ENCODE measurements at regions not wholly inside any gene's neighbourhood (a gene's known extent, or its start where the extent isn't known, plus 50 kb on each side); places are given as distances from the start of the nearest gene placed in this dataset.
A peak's percentile ranks its signal among the peaks of the same experiment; 100 is the strongest.
"Not testable (repeated sequence)": the region's sequence is repeated elsewhere in the genome, so short reads cannot be mapped to it uniquely, and the experiment has no call there.

DNA sequence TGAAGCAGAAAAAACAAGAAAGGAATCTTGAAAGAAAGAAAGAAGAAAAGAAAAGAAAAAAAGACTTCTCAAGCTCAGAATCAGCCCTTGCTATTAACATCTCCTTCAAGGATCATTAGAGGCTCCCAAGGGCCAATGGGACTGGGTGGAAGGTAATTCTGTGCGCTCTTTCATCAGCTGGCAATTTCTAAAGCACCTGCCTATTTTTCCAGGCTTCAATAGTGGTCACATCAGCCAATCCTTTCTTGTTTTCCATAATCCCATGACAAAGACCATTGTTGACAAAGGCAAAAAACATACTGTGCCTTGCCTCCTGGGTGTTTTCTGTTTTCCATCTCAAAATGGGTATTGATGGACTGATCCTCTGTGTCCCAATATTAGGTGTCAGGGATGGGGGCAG, 88.2 kb upstream of the TSC22D1 start:
- DNase-seq (ENCODE audit: low read depth in 2 of 2), result no peak

DNA sequence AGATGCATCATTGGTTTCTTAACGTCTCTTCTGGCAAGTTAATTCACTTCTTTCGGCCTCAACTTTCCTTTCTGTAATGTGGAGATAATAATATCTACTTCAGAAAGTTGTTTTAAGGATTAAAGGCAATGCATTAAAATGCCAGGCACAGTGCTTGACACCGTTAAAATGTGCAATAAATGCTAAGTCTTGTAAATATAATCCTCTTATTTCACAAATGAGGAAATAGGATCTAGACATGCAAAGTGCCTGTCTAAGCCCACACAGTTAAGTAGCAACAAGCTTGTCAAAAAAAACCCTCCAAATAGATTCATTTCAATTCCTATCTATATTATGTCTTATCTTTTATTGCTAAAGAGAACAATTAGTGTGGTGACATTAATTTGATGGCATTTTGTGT, 86.4 kb upstream of the TSC22D1 start:
- no peak for DNase-seq (ENCODE audit: low read depth in 2 of 2)

DNA sequence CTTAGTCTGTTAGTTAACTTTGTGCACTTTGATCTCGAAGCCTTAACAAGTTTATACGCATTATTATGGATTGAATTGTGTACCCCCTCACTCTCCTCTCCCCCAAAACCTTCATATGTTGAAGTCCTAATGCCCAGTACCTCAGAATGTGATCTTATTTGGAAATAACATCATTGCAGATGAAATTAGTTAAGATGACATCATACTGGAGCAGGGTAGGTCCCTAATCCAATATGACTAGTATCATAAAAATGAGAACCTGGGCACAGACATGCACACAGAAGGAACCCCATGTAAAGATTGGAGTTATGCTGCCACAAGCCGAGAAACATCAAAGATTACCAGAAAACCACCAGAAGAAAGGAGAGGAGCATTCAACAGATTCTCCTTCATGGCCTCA, 85.8 kb upstream of the TSC22D1 start:
- no peak for DNase-seq (ENCODE audit: low read depth in 2 of 2)

DNA sequence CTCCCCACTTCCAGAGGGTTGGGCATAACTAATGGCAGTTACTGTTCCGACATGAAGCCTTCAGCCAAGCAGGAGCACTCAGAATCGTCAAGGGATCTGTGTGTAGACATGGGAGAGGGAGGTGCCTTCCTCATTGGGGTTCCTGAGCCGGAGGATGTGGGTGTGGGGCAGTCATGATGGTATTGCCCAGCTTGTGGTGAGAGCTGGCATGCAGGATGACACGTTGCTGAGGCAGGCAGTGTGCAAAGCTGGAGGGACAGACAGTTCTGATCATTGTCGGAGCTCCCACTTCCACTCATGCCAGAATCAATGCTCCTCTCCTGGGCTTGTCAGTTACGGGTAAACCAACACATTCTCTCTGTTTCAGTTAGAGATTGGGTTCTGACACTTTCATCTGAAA, 83.9 kb upstream of the TSC22D1 start:
- DNase-seq (ENCODE audit: low read depth in 2 of 2), result no peak

DNA sequence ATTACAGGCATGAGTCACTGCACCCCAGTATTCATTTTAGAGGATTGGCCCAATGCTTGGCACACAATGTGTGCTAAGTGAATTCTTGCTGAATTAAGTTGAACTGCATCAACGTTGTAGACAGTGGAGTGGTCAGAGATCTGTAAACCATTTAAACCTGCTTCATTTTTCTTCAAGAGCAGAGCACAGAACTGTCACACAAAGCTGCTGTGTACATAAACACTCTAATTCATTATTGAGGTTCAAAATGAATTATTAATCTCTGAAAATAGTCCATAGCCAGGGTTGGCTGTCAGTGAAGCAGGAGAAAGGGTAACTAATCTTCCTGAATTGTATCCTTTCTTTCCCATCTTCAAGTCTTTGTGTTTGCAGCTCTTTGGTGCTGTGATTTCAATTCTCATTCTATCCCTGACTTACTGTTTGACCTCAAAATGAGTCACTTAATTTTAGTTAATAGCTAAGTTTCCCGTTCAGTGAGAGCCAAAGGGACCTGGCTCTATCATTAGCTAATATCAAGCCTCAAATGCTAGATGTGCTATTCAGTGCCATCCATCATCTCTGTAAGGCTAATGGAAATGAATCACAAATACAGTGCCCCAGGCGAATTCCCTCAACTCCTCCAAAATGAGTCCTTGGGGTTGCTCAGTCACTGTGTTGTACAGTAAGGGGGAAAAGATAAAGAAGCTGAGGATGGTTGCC, 77.0 kb upstream of the TSC22D1 start:
- DNase-seq (ENCODE audit: low read depth in 2 of 2), result no peak

DNA sequence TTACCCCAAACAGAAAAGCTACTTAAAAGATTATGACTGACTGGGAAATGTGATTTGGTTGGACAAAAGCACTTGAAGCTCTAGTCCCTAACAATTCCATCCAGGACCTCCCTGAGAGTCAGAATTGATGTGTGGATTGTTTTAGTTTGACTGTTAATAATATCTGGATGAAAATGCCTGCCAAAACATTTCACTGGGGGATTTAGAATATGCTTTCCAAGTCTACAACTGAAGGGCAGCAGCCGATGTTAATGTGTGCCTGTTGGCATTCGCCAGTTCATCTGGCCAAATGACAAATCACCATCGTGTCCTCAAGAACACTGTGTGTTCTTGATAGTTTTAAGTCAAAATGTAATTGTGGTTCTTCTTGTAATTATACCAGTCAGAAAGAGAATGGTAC, 76.0 kb upstream of the TSC22D1 start:
- no peak for DNase-seq (ENCODE audit: low read depth in 2 of 2)

DNA sequence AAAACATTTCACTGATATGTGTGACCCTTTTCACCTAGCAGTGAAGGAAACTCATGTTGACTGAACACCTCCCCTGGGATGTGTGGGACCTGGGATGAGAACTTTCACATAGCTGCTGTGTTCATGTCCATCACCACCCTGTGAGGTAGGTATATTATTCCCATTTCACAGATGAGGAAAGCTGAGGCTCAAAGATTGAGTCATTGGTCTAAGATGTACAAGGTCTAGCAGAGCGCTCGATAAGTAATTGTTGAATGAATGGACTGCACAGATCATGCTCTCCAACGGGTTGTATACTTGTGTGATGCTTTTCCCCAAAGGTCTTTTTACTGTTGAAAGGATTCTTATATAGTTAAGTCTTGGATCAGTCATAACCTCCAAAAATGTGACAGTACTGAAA, 75.6 kb upstream of the TSC22D1 start:
- DNase-seq (ENCODE audit: low read depth in 2 of 2), result no peak

DNA sequence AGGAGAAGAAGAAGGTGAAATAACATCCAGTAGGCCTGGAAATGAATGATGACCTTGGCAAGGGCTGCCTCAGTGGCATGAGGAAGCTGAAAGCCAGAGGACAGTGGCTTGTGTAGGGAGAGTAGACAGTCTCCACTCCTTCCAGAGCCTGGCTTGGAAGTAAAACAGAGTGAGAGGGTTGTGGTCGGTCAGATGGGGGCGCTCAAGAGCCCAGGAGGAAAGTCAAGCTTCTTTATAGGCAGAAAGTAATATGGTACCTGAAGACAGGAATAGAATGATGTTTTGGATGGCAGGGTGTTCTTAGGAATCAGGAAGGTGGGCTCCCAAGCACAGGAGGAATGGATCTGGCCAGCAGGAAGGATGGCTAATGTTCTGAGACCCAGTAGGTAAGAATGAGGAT, 75.1 kb upstream of the TSC22D1 start:
- DNase-seq (ENCODE audit: low read depth in 2 of 2), result no peak

DNA sequence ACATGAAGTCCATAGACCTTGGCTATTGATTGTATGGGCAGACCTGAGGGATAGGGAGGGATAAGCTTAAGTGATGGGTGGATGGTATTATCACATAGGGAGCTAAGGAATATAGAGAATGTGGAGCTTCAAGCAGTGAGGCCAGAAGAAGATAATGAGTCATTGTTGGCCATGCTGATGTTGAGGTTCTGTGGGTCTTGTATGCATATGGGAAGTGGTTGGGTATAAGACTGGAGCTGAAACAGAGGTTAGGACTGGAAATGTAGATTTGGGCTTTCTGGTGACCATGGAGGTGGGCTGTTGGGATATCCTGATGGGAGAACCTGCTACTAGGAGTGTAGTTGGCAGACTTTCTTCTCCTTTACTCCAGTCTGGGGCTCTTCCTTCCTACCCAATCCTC, 73.7 kb upstream of the TSC22D1 start:
- no peak for DNase-seq (ENCODE audit: low read depth in 2 of 2)

DNA sequence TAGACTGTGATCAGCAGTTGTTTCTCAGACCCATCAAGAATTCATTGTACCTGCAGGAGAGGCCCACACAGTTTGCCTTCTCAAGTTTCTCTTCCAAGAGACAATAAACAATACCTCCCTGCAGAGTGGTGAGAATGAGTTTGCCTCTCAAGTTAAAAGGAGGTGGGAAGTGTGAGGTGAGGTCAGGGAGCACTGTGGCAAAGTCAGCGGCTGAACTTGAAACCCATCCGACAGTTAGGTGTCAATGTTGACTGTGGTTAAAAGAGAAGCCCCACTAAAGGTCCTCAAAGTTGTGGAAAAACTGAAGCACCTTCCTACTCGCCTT, 72.9 kb upstream of the TSC22D1 start:
- peak; percentile 30 to 47 for DNase-seq (ENCODE audit: low read depth in 2 of 2)

DNA sequence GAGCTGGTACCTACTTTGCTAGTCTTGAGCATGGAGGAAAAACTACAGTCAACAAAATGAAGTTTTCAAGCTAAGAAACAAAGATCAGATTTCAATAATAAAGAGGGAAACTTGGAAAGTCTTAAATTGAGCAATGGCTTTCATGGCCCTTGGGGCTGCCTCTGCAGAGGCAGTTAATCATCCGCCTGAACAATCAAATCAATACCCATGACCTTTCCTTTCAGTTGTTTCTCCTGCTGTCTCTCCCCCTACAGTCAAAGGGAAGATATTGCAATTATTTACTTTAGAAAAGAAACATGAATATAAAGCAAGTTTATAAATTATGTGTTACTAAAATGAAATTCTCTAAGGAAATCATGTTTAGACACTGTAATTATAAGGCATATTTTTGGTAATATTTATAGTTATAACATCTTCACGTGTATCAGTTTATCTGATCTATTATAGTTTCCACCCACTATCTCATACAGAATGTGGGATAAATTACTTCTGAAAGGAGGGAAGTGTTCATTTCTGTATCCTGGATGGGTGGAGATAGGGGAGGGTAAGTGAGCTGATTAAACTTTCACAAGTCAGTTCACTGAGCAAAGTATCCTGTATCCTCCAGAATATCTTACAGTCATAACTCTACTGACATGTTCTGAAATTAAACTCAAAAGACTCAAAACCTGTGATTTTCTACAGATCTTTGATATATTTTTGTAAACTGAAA, 72.4 kb upstream of the TSC22D1 start:
- DNase-seq (ENCODE audit: low read depth in 2 of 2), result no peak

DNA sequence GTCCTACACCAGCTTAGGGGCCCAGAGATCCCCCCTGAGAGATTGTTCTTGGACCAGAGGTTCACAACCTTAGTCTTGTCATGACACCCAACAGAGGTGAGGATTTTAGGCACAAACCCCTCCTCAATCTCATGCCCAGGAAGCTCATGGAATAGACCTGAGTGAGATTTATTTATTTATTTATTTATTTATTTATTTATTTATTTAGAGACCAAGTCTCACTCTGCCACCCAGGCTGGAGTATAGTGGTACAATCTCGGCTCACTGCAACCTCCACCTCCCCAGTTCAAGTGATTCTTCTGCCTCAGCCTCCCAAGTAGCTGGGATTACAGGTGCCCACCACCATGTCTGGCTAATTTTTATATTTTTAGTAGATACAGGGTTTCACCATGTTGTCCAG, 71.4 kb upstream of the TSC22D1 start:
- DNase-seq (ENCODE audit: low read depth in 2 of 2), result not testable (repeated sequence)

DNA sequence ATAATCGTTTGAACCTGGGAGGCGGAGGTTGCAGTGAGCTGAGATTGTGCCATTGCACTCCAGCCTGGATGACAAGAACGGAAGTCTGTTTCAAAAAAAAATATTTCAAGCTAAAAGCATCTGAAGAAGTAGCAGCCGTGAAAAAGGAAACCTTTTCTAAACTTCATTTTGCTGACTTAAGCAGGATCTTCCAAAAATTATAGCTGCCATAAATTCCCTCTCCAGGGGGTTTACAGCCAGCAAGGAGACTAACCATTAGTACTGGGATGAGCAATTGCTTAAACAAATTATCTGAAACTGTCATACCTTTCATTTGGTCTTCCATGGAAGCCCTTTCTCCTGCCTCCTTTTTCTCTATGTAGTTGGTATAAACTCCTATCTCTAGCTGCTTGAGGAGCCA, 69.9 kb upstream of the TSC22D1 start:
- no peak for DNase-seq (ENCODE audit: low read depth in 2 of 2)

DNA sequence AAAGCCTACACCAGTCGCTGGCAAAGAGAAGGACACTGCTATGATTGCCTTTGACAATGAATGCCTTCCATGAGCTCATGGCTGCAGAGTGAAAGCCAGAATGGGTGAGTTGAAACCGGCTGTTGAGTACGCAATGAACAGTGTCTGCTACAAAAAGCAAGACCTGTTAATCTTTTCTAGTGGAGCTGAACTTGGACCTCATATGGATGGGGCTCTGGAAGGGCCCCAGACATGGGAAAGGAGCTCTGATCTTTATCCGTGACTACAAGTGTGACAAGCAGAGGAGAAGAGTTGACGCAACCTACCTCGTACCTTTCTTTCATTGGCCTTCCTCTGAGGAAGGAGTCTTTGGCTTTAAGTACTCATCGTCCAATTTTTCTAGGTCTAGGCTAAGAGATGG, 67.1 kb upstream of the TSC22D1 start:
- no peak for DNase-seq (ENCODE audit: low read depth in 2 of 2)

DNA sequence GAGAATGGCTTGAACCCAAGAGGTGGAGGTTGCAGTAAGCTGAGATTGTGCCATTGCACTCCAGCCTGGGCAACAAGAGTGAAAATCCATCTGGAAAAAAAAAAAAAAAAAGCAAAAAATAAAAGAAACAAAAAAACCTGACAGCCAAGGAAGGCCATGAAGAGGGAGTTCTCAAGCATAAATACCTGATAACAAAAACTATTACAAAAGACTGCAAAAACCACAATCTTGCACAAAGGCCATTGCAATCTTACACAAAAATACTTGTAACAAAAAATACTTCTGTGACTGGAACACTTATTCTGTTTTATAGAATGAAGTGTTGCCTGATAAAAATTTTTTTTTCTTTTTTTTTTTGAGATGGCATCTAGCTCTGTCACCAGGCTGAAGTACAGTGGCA, 61.5 kb upstream of the TSC22D1 start:
- DNase-seq (ENCODE audit: low read depth in 2 of 2), result no peak

DNA sequence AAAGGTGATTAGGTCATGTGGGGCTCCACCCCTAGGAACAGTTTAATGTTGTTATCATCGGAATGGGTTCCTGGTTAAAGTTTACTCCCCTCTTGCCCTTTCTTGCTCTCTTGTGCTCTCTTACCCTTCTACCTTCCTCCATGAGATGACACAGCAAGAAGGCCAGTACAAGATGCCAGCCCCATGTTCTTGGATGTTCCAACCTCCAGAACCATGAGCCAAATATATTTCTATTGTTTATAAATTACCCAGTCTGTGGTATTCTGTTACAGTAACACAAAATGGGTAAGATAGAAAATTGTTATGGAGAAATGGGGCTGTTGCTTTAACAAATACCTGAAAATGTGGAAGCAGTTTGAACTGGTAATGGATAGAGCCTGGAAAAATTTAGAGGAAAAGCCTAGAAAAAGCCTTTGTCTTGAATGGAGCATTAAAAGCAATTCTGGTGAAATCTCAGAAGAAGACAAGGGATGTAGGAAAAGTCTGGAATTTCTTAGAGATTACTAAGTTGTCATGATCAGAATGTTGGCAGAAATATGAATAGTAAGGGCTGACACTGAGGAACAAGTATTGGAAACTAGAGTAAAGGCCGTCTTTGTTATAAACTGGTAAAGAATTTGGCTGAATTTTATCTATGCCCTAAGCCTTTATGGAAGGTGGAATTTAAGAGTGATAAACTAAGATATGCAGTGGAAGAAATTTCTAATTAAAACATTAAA, 53.5 kb upstream of the TSC22D1 start:
- DNase-seq (ENCODE audit: low read depth in 2 of 2), result no peak

DNA sequence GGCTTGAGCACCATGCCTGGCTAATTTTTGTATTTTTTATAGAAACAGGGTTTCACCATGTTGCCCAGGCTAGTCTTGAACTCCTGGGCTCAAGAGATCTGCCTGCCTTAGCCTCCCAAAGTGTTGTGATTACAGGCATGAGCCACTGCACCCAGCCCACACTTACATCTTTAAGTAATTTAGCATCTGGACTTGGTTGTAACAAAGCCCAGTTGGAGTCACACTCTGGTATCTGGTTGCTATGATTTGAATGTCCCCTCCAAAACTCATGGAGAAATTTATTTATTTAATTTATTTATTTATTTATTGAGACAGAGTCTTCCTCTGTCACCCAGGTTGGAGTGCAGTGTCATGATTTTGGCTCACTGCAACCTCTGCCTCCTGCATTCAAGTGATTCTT, 52.7 kb upstream of the TSC22D1 start:
- DNase-seq (ENCODE audit: low read depth in 2 of 2), result not testable (repeated sequence)

DNA sequence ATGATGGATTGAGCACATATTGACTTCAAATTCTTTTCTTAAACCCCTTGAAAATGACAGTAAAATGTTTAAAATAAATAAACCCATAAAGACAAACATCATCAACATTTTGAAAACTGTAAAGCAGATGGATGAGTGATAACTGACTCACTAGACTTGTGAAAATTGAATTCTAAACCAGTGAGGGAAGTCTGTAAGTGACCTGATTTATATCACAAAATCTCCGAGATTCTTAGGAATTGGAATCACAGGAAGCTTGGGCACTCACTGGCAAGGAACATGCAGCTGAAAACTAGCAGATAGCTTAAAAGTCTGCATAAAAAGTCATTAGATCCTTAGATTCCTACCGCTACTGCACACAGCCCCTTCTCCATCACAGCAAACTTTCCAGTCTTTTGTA, 51.3 kb upstream of the TSC22D1 start:
- DNase-seq (ENCODE audit: low read depth in 2 of 2), result no peak

DNA sequence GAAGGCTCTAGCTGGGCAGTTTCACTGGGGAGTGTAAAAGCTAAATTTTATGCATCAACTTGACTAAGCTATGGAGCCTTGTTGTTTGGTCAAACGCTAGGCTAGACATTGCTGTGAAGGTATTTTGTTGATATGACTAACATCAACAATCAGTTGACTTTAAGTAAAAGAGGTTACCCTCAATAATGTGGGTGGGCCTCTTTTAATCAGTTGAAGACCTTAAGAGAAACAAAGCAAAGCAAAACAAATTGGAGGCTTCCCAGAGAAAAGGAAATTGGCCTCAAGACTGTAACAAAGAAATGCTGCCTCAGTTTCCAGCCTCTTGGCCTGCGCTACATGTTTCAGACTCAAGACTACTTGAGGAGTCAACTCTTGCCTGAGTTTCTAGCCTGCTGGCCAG, 50.0 kb upstream of the TSC22D1 start:
- DNase-seq (ENCODE audit: low read depth in 2 of 2), result no peak

Measured in stimulated activated CD8-positive, alpha-beta memory T cell treated with anti-CD3 and anti-CD28 coated beads, Interleukin-15, amount 100 ng/mL, for 48 hours (primary cell).